ENCODE measurements at regions not wholly inside any gene's neighbourhood (a gene's known extent, or its start where the extent isn't known, plus 50 kb on each side); places are given as distances from the start of the nearest gene placed in this dataset.

GRCh38 chr10:89134963-89135362 is 72.2 kb downstream of the CH25H start:
- TF ChIP-seq, protein P1, sequence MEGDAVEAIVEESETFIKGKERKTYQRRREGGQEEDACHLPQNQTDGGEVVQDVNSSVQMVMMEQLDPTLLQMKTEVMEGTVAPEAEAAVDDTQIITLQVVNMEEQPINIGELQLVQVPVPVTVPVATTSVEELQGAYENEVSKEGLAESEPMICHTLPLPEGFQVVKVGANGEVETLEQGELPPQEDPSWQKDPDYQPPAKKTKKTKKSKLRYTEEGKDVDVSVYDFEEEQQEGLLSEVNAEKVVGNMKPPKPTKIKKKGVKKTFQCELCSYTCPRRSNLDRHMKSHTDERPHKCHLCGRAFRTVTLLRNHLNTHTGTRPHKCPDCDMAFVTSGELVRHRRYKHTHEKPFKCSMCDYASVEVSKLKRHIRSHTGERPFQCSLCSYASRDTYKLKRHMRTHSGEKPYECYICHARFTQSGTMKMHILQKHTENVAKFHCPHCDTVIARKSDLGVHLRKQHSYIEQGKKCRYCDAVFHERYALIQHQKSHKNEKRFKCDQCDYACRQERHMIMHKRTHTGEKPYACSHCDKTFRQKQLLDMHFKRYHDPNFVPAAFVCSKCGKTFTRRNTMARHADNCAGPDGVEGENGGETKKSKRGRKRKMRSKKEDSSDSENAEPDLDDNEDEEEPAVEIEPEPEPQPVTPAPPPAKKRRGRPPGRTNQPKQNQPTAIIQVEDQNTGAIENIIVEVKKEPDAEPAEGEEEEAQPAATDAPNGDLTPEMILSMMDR (IDR thresholded peaks at IDR 0.05; ENCODE audit: insufficient read depth, low read depth, low read length): no peak
- no peak for TF ChIP-seq EZH2 (IDR thresholded peaks at IDR 0.05; ENCODE audit: insufficient read depth, low read length)

Data from astrocyte (in vitro differentiated cells and primary cell).